Central memory CD4-positive, alpha-beta T cell (primary cell): ENCODE measurements at regions not wholly inside any gene's neighbourhood (a gene's known extent, or its start where the extent isn't known, plus 50 kb on each side); places are given as distances from the start of the nearest gene placed in this dataset.

Source experiments
- DNase-seq: peaks from one replicate; pipeline ENCODE4 v3.0.0; 2022

- no peak for DNase-seq
These were observed 292.9 kb downstream of the NSG2 start for GRCh38 chr5:174338185-174339010.

GRCh38 chr5:174339130-174339529, 293.6 kb downstream of the NSG2 start:
- no peak for DNase-seq

GRCh38 chr5:174340226-174340625, 294.7 kb downstream of the NSG2 start:
- no peak for DNase-seq

- no peak for DNase-seq
These were observed 297.2 kb downstream of the NSG2 start for GRCh38 chr5:174342696-174343095.

GRCh38 chr5:174343826-174344225, 298.3 kb downstream of the NSG2 start:
- no peak for DNase-seq

GRCh38 chr5:174344335-174344734, 298.8 kb downstream of the NSG2 start:
- DNase-seq: no peak

- DNase-seq: no peak
These were observed 301.7 kb downstream of the NSG2 start for GRCh38 chr5:174347183-174347582.

GRCh38 chr5:174348311-174348981, 302.9 kb downstream of the NSG2 start:
- no peak for DNase-seq

- no peak for DNase-seq
These were observed 307.2 kb downstream of the NSG2 start for GRCh38 chr5:174352681-174353080.

GRCh38 chr5:174354571-174354970, 309.1 kb downstream of the NSG2 start:
- DNase-seq: no peak

GRCh38 chr5:174355208-174355612, 309.7 kb downstream of the NSG2 start:
- DNase-seq: no peak

- DNase-seq: no peak
These were observed 310.5 kb downstream of the NSG2 start for GRCh38 chr5:174355995-174356394.

GRCh38 chr5:174356536-174356935, 311.0 kb downstream of the NSG2 start:
- DNase-seq: no peak

- no peak for DNase-seq
These were observed 312.8 kb downstream of the NSG2 start for GRCh38 chr5:174358276-174358675.

GRCh38 chr5:174359071-174359470, 313.6 kb downstream of the NSG2 start:
- no peak for DNase-seq

GRCh38 chr5:174362514-174362913, 317.0 kb downstream of the NSG2 start:
- no peak for DNase-seq

GRCh38 chr5:174363934-174364333, 318.4 kb downstream of the NSG2 start:
- DNase-seq: no peak

GRCh38 chr5:174364676-174365075, 319.2 kb downstream of the NSG2 start:
- no peak for DNase-seq

GRCh38 chr5:174371600-174372094, 326.1 kb downstream of the NSG2 start:
- DNase-seq: no peak

GRCh38 chr5:174374206-174374605, 328.7 kb downstream of the NSG2 start:
- no peak for DNase-seq

- DNase-seq: no peak
These were observed 330.6 kb downstream of the NSG2 start for GRCh38 chr5:174376056-174376455.

GRCh38 chr5:174376726-174377373, 331.3 kb downstream of the NSG2 start:
- DNase-seq: no peak

GRCh38 chr5:174378121-174378874, 332.8 kb downstream of the NSG2 start:
- no peak for DNase-seq
